ACHN (cell line): ENCODE measurements at regions not wholly inside any gene's neighbourhood (a gene's known extent, or its start where the extent isn't known, plus 50 kb on each side); places are given as distances from the start of the nearest gene placed in this dataset.
"Not testable (repeated sequence)": the region's sequence is repeated elsewhere in the genome, so short reads cannot be mapped to it uniquely, and the experiment has no call there.

Experiments used
- DNase-seq: peaks from one replicate; pipeline ENCODE4 v3.0.0-alpha.2; 2015
- in situ Hi-C: cut with HindIII; loops from 2 replicates; pipeline ENCODE4 v1.10.0; 2017; ENCODE audit warnings: low sequenced_read_pairs, low pct_ligation_motif_present, low pct_unique_long_range_greater_than_20kb

DNA sequence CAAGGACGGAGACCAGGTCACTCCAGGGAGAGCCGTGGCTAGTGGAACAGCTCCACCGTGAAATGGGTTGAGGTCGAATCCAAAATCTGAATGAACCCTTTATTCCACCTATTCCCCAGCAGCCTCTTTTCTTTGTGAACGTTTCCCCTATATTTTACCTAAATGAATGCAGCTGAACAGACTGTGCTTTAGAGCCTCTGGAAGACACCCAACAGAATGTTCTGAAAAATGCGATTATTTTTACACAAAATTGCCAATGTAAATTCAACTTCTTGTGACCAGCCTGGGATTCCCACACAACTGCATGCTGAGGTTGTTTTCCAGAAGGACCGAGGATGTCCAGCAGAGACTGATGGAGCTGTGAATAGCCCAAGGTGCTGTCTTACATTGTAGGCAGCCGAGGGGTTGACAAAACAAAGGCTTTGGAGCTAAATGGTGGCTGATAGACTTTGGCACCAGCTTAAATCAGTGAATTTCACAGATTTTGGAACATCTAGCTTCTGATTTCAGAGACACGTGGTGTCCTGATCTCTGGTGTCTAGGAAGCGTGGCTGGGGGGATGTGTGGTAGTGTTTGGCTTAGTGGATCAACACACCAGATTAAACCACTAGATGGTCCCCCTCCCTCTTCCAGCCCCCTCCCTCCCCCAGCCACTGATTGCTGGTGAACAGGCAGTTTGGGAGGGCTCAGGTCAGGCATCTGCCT, 150.4 kb downstream of the ZNF664 start:
- in situ Hi-C loops: no loop called here
- no peak for DNase-seq

DNA sequence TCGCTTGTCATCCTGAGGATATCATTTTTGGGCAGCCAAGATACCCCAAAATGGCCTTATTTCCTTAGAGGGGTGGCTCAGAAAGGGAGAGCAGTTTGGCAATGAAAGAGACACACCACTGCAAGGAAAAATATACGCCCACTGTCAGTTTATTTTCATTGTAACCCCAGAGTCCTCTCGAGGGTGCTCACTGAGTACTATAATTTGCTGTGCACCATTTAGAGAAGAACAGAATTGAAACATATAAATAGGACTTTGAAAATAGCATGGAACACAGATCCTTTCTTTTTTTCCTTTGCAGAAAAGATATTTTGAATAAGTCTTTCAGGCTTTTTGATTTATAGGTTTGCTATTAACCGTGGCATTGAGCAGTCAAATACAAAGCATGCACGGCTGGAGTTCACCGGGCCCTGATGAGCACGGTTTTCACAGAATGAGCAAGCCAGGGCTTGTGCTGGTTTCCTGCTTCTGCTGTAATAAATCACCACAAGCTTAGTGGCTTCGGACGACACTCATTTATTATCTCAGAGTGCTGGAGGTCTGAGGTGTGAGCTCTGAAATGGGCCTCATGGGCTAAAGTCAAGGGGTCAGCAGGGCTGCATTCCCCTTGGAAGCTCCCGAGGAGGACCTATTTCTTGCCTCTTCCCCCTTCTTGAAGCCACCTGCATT, 152.3 kb downstream of the ZNF664 start:
- no peak for DNase-seq
- in situ Hi-C loops: no loop called here

DNA sequence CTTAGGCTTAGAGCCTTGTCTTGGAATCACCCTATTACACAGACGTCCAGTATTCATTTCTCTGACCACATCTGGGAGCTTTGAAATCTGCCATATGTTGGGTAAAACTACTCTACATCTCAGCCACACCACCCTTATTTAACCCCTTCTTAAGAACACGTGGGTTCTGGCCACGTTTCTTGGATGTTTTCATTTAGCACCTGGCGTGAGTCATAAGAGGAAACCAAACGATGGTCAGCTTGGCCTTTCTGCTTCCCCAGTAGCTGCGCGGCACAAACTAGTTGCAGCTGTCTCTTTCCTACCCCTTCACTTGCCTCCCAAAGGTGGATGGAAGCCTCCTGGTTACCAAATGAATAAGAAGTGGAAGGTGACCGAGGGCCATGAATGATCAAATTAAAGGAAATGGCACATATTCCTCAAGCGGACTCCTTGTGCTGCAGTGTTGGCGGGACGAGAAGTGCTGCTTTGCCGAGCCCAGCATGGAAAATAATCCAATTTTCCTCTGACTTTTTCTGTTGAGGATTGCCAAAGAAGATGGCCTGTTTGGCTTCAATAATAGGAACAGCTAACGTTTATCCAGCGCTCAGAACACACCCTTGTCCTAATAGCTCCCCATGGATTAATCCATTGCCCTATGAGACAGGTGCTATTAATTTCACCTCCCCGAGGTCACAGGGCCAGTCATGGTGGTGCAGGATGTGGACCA, 154.1 kb downstream of the ZNF664 start:
- in situ Hi-C loops: no loop called here
- DNase-seq: no peak

DNA sequence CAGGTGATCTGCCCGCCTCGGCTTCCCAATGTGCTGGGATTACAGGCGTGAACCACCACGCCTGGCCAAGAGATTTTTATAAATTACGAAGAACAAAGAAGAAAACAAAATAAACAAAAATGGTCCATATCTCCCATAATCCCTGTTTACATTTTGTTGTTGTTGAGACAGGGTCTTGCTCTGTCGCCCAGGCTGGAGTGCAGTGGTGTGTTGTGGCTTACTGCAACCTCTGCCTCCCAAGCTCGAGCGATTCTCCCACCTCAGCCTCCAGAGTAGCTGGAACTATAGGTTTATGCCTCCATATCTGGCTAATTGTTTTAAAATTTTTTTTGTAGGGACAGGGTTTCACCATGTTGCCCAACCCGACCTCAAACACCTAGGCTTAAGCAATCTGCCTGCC, 156.1 kb downstream of the ZNF664 start:
- in situ Hi-C loops: no loop called here

DNA sequence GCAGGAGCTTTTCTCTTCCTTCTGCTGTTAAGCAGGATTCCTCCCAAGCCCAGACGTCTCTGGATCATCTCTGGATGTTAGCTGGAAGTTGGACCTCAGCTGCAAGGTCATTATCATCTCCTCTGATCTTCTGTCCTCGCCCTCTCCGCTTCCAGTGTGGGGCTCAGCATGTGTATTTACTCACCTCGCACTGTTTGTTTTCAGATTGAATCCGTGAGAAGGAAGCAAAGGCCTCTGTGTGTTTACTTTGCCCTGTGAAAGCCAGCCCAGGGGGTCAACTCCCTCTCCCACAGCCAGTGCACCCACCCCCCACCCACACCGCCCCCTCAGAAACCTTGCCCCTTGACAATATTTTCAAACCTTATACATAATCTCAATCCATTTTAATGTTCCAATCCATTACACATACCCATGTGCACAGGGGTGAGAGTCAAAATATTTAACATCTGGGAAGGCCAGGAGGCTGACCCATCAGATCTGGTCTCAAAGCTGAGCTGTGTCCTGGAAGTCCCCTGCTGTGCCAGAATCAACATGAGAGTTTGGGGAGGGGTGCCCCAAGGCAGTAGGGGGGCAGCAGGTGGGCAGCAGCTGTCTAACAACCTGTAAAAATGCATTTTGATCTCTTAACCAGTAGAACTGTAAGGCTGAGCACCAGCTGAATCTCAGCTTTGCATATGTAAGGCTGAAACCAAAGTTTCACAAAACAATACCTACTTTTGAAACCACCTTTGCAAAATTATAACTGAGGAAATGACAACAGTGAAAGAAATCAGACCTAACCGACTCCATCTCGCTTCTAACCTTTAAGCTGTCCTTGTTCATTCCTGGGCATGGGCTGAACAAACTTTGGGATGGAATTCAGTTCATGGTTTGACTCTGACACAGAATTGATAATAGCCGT, 157.9 kb downstream of the ZNF664 start:
- in situ Hi-C loops: no loop called here
- DNase-seq: no peak

More for the DNA sequence above, 156.1 kb downstream of the ZNF664 start:
- no peak for DNase-seq

DNA sequence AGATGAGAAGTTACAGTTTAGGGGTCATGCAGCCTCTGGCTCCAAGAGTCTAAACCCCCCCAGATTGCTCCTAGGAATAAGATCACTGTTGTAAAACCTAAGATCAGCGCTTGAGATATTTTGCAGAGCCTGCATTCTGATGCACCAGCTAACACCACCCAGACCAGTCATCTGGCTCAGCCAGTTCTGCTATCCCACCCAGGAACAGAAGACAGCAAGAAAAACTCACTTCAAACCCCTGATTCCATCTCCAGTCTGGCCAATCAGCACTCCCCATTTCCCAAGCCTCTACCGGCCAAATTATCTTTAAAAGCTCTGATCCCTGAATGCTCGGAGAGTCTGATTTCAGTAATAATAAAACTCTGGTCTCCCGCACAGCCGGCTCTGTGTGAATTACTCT, 158.6 kb downstream of the ZNF664 start:
- no peak for DNase-seq

DNA sequence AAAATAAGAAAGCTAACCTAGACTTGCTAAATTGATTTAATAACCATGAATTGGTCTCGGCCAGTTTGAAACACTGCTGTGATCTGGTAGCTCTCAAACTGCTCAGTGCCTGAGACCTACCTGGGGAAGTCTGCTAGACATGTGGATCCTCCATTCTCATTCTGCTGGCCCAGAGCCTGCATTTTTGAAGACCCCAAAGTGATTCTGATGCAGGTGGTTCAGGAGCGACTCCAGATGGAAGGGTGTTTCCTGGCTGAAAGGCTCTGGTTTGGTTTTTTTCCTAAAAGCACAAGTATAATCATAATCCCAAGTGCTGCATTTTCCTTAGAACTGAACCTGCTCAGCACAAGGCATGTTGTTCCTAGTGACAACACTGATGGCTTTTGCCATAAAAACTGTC, 159.5 kb downstream of the ZNF664 start:
- DNase-seq: no peak
- in situ Hi-C loops: no loop called here

More for the DNA sequence above, 158.6 kb downstream of the ZNF664 start:
- in situ Hi-C loops: no loop called here

DNA sequence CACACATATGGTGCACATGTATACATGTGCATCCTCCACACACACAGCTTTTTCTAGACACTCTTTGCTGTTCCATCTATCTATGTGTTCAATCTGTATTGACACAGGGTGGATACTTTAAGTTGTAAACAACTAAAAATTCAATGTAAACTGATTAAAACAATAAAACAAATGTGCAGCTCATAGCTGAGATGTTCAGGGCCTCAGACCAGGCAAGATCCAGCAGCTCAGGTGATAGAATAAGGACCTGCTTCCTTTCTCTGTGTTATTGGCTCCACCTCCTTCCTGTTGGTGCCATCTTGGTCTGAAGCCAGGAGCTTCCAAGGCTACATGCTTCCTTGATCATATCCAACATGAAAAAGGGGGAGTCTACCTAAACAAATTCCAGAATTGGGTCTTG, 158.1 kb upstream of the RFLNA start:
- in situ Hi-C loops: no loop called here
- DNase-seq: no peak

DNA sequence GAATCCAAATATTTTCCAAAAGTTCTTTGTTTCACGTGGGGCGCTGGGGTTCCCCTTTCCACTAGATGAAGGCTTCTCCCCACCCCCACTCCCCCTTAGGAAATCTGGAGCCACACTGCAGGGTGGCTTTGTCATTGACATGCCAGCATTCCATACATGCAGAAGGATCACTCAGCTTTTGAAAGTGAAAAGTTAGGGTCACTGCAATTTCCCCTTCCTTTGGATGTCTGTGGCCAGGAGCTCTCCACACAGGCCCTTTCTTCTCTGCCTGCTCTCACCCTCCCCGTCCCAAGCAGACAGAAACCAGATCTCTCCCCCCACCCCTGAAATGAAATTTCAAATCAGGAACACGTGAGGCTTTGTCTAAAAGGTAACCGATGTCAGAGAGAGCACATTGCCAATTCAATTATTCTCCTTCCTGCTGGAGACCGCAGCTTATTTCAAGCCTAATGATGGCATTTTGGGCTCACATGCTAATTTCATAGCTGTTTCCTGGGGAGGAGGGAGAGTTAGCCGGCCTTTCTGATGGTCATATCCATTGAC, 153.9 kb upstream of the RFLNA start:
- in situ Hi-C loops: no loop called here
- DNase-seq: no peak

DNA sequence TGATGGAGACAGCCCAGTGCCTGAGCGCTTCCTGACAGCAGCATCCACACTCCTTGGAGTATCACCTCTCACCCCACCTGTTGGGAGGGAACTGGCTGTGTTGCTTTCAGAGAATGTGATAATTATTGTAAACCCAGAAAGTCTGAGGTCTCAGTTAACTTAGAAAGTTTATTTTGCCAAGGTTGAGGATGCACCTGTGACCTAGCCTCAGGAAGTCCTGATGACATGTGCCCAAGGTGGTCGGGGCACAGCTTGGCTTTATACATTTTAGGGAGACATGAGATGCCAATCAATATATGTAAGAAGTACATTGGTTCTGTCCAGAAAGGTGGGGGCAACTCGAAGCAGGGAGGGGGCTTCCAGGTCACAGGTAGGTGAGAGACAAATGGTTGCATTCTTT, 153.3 kb upstream of the RFLNA start:
- DNase-seq, in situ Hi-C loops: not testable (repeated sequence)

DNA sequence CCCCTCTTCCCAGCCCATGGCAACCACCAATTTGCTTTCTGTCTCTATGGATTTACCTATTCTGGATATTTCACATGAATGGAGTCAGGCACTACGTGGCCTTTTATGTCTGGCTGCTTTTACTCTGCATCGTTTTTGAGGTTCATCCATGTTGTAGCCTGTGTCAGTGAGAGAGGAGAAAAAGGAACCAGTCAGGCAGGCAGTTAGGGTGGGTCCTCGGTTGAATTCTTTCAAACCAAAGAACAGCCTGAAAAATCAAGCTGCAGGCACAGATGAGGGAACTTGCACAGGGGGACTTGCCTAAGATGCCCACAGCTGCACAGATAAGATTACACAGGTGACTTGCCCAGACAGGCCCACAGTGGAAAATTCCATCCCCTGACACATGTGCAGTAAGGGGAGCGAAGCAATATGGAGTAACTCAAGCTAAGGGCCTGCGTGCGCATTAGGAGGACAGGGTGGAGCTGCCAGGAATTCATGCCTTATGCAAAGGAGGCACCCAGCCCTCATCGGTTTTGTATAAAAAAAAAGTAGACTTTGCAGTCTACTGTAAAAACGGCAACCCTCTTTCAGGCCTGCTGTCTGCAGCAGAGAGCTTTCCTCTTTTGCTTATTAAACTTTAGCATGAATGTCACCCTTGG, 152.4 kb upstream of the RFLNA start:
- in situ Hi-C loops: no loop called here
- DNase-seq: no peak

DNA sequence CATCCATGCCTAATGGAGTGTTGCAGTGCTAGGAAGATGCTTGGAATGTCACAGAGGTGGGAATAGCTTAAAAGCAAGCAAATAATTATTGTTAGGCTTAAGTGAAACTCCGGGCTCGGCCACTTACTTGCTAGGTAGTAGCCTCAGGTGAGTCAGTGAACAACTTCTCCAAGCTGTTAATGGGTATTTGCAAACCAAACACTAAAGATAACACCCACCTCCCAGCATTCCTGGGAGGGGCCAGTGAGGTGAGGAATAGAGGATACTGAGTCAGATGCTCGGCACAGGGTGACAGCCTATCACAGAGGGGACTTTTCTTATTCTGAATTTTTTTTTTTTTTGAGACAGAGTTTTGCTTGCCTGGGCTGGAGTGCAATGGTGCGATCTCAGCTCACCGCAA, 151.2 kb upstream of the RFLNA start:
- in situ Hi-C loops: no loop called here
- no peak for DNase-seq

DNA sequence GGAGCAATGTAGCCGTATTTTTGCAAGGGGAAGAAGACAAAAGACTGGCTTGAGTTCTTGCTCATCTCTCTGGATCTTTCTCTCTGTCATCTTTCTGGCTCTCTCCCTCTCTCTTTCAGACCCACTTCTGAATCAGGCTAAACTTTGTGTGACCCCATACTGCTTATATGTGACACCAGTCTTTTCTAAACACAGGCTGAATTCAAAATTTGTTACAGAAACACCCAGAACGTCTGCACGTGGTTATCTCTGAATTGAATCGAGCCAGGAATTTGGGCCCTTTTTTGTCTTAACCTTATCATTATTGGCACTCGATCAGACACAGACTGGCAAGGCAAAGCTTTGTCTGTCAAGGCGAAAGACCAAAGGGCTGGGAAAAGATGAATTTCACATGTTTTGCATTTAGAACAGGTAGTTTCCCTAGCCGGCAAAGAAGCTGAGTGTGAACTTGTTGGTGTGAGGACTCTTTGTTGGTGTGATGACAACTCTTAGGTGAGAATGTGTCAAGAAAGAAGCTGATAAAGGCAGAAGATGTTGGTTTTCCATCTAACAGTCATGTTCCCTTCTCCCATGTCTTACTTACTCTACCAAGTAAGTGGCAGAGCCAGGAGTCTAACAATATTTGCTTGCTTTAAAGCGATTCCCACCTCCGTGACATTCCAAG, 150.2 kb upstream of the RFLNA start:
- no peak for DNase-seq
- in situ Hi-C loops: no loop called here

DNA sequence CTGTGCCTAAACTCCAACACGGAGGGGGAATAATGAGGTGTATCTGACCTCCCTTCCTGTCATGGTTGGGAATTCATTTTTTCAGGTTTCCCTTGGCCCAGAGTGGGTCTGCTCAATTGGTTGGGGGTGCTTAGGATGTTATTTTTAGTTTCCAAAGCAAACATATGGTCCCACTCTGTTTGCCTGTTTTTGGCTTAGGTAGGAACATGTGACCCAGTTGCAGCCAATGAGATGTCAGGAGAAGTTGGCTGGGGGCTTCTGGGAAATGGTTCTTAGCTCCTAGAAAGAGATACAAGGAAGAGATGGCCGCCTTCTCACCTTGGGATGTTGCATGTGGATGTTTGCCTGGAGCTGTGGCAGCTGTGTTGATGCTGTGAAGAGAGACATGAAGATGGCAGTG, 147.9 kb upstream of the RFLNA start:
- DNase-seq: no peak
- in situ Hi-C loops: no loop called here

DNA sequence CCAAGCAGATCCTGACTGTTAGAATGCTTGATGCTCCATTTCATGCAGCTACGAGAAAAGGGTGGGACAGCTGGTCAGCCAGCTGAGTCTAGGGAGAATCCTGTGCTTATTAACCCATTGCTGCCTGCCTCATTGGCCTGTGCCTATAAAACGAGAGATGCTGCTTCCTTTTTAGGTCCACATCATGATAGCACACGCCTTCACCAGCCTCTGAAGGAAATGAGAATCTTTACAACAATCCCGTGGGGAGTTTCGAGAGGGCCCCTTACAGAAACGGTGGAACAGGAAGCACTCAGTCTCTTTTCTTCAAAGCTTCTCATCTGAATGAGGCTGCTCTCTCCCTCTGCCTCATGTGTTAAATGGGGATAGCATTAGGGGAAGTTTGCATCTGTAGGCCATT, 147.3 kb upstream of the RFLNA start:
- no peak for DNase-seq
- in situ Hi-C loops: no loop called here

DNA sequence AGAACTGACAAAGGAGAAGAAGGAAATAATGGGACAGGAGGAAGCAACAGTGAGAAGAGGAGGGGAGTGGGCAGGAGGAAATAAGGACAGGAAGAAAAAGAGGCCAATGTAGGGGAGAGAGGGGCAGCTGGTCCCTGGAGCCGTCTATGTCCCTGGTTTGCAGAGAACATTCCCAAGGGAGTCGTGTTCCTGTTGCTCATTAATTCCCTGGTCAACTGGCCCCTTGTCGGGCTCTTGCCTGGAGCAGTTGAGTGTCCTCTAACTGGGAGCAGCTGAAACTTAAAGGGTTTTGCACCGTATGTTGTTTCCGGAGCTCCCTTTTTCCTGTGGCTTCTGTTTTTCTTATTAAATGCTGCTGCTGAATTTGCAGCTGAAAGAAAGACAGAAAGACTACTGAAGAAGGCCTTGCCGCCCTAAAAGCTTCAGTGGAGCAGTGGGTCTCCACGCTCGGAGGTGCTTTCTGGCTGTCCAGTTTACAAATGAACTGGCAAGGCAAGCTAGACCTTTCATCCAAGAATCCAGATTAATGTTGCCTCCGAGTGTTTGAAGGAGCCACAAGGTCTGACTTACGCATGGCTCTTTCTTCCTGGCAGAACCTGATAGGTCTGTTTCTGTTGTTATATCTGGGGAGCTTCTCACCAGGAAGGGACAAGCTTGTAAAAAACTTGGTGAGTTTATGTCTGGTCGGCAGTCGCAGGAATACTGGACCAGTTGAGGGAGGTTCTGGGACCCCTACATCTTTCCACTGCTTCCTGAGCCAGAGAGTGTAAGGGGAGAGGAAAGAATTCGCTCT, 146.2 kb upstream of the RFLNA start:
- in situ Hi-C loops: no loop called here
- DNase-seq: no peak

DNA sequence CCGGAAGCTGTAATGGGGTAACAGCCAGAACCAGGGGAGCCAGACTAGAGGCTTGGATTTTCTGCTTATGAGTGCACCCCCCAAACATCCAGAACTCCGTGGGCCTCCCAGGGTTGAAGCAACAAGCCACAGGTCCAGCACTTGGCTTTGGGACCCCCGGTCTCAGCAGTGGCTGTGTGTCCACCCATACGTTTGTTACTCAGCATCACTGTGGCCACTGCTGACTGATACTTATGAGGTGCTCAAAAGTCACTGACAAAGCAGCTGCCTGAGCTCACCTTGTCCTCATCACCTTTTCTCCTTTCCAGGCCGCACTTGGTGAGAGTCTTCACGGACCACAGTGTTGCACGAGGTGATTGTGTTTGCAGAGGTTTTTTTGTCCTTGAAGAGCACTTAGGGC, 145.6 kb upstream of the RFLNA start:
- in situ Hi-C loops: no loop called here
- DNase-seq: no peak
